MM.1S (cell line): ENCODE measurements at regions not wholly inside any gene's neighbourhood (a gene's known extent, or its start where the extent isn't known, plus 50 kb on each side); places are given as distances from the start of the nearest gene placed in this dataset.

Experiments
- DNase-seq: peaks from one replicate; pipeline ENCODE4 v3.0.0-alpha.2; 2015
- H2AFZ ChIP-seq: fragments of 300-600 bp; sonication (generic); 2 replicates; pipeline ENCODE4 v1.6.0; 2016; ENCODE audit warnings: antibody characterized with exemption, low read length
- H3F3A ChIP-seq: fragments of 300-600 bp; sonication (generic); 2 replicates; pipeline ENCODE4 v1.6.1; 2016; ENCODE audit warnings: mild to moderate bottlenecking, antibody characterized with exemption, low read length, moderate library complexity, mixed read lengths; ENCODE audit not compliant: insufficient read depth
- H3K27ac ChIP-seq: fragments of 300-600 bp; sonication (generic); 2 replicates; pipeline ENCODE4 v1.5.1; 2016; ENCODE audit warnings: mild to moderate bottlenecking, low read length
- H3K27me3 ChIP-seq: fragments of 300-600 bp; sonication (generic); replicated peaks from 2 replicates; pipeline ENCODE4 v1.6.0; 2016; ENCODE audit warnings: low read length; ENCODE audit not compliant: insufficient read depth
- H3K36me3 ChIP-seq: fragments of 300-600 bp; sonication (generic); replicated peaks from 2 replicates; pipeline ENCODE4 v1.6.1; 2016; ENCODE audit warnings: mild to moderate bottlenecking, low read length, mixed read lengths; ENCODE audit not compliant: insufficient read depth
- H3K4me1 ChIP-seq: fragments of 300-600 bp; sonication (generic); 2 replicates; pipeline ENCODE4 v1.6.1; 2016; ENCODE audit warnings: low read length, mixed read lengths
- H3K4me2 ChIP-seq: fragments of 300-600 bp; sonication (generic); 2 replicates; pipeline ENCODE4 v1.6.0; 2016; ENCODE audit warnings: low read depth, low read length
- H3K4me3 ChIP-seq: fragments of 300-600 bp; sonication (generic); 2 replicates; pipeline ENCODE4 v1.5.1; 2016; ENCODE audit warnings: low read length, mixed read lengths
- H3K79me2 ChIP-seq: fragments of 300-600 bp; sonication (generic); 2 replicates; pipeline ENCODE4 v1.6.1; 2016; ENCODE audit warnings: mixed run types, low read length, mixed read lengths
- H3K9ac ChIP-seq: fragments of 300-600 bp; sonication (generic); 2 replicates; pipeline ENCODE4 v1.6.1; 2016; ENCODE audit warnings: low read length, mixed read lengths
- H3K9me2 ChIP-seq: fragments of 300-600 bp; sonication (generic); replicated peaks from 2 replicates; pipeline ENCODE4 v1.6.1; 2016; ENCODE audit warnings: mild to moderate bottlenecking, low read length, mixed read lengths; ENCODE audit not compliant: insufficient read depth
- H3K9me3 ChIP-seq: fragments of 300-600 bp; sonication (generic); replicated peaks from 2 replicates; pipeline ENCODE4 v1.6.1; 2016; ENCODE audit warnings: mild to moderate bottlenecking, low read length, mixed read lengths; ENCODE audit not compliant: insufficient read depth
- H4K20me1 ChIP-seq: fragments of 300-600 bp; sonication (generic); 2 replicates; pipeline ENCODE4 v1.6.1; 2016; ENCODE audit warnings: mild to moderate bottlenecking, low read length, moderate library complexity, mixed read lengths; ENCODE audit not compliant: insufficient read depth
- CTCF ChIP-seq: fragments of 300-600 bp; sonication (generic); IDR thresholded peaks from 2 replicates; pipeline ENCODE4 v1.5.1; 2016; ENCODE audit warnings: antibody characterized with exemption, low read length, mixed read lengths
- EZH2 ChIP-seq: fragments of 300-600 bp; sonication (generic); optimal IDR thresholded peaks from 2 replicates; pipeline ENCODE3; 2017; ENCODE audit warnings: low read depth, mild to moderate bottlenecking, antibody characterized with exemption, low read length, mixed read lengths
- EZH2phosphoT487 ChIP-seq: fragments of 300-600 bp; sonication (generic); IDR thresholded peaks from 2 replicates; pipeline ENCODE4 v1.6.1; 2018; ENCODE audit warnings: antibody characterized with exemption, low read length

- no peaks in the 10 kb centered on the region for H3K9me3 ChIP-seq
- TF ChIP-seq EZH2phosphoT487 (no peak), CTCF (peak; percentile 99), EZH2 (no peak)
- H3K9me2 ChIP-seq, result no peaks in the 10 kb centered on the region
Measured at GRCh38 chr7:148527717-148528168, 62.8 kb upstream of the C7orf33 start.

GRCh38 chr7:148535217-148535616 is 55.3 kb upstream of the C7orf33 start:
- no peaks in the 10 kb centered on the region for H3K4me1 ChIP-seq
- H3K4me2 ChIP-seq, result peak overlapping the region; percentile 46; the same call in 1 of the 2 replicates
- peak overlapping the region; percentile 16; the same call in 1 of the 2 replicates for H3K27ac ChIP-seq
- H3K9me3 ChIP-seq, result no peaks in the 10 kb centered on the region
- no peaks in the 10 kb centered on the region; the same call in 1 of the 2 replicates for H3F3A ChIP-seq
- peak; percentile 80 for DNase-seq
- H3K9me2 ChIP-seq, result no peaks in the 10 kb centered on the region
- H3K79me2 ChIP-seq, result no peaks in the 10 kb centered on the region
- peak overlapping the region; percentile 34; the same call in 1 of the 2 replicates for H2AFZ ChIP-seq
- H3K9ac ChIP-seq, result no peak overlapping the region
- peak overlapping the region; percentile 36; the same call in 1 of the 2 replicates for H3K4me3 ChIP-seq
- H3K36me3 ChIP-seq, result no peaks in the 10 kb centered on the region
- no peaks in the 10 kb centered on the region for H3K27me3 ChIP-seq
- TF ChIP-seq CTCF, result peak; percentile 60
- no peak for TF ChIP-seq EZH2phosphoT487
- no peaks in the 10 kb centered on the region for H4K20me1 ChIP-seq

More at GRCh38 chr7:148527717-148528168, 62.8 kb upstream of the C7orf33 start:
- Histone ChIP-seq H3K79me2 (no peaks in the 10 kb centered on the region), H3K9ac (no peak overlapping the region), H3K27ac (no peak overlapping the region), H3K4me2 (no peak overlapping the region), H3K4me3 (no peak overlapping the region), H3K36me3 (no peaks in the 10 kb centered on the region), H4K20me1 (no peaks in the 10 kb centered on the region), H2AFZ (no peak overlapping the region), H3K4me1 (no peaks in the 10 kb centered on the region), H3F3A (no peaks in the 10 kb centered on the region), H3K27me3 (no peaks in the 10 kb centered on the region)
- peak; percentile 97 for DNase-seq

GRCh38 chr7:148537435-148537834 is 53.1 kb upstream of the C7orf33 start:
- no peak overlapping the region for H2AFZ ChIP-seq
- no peaks in the 10 kb centered on the region for H3K79me2 ChIP-seq
- no peak for TF ChIP-seq CTCF
- no peak for TF ChIP-seq EZH2
- no peak for TF ChIP-seq EZH2phosphoT487
- DNase-seq, result no peak
- H3K9me2 ChIP-seq, result no peaks in the 10 kb centered on the region
- no peaks in the 10 kb centered on the region for H3K4me1 ChIP-seq
- H3K36me3 ChIP-seq, result no peaks in the 10 kb centered on the region
- no peak overlapping the region for H3K4me3 ChIP-seq
- no peak overlapping the region for H3K4me2 ChIP-seq
- H3F3A ChIP-seq, result no peaks in the 10 kb centered on the region; the same call in 1 of the 2 replicates
- no peaks in the 10 kb centered on the region for H4K20me1 ChIP-seq
- H3K27me3 ChIP-seq, result no peaks in the 10 kb centered on the region
- H3K27ac ChIP-seq, result no peak overlapping the region
- no peaks in the 10 kb centered on the region for H3K9me3 ChIP-seq
- no peak overlapping the region for H3K9ac ChIP-seq
